A549 (cell line): ENCODE measurements at regions not wholly inside any gene's neighbourhood (a gene's known extent, or its start where the extent isn't known, plus 50 kb on each side); places are given as distances from the start of the nearest gene placed in this dataset.

Source experiments
- ATAC-seq, 2 experiments: fragments of 200-7000 bp in 1 of 2; fragments of >200 bp in 1 of 2; cut with Nextera tagmentation in 1 of 2; cut with Tn5 transposase in 1 of 2; 3 replicates each; pipeline versions ENCODE4 v1.8.0 to v1.9.1; 2018 to 2020; ENCODE audit warnings: mild to moderate bottlenecking in 1 of 2, moderate library complexity in 1 of 2
- CTCF ChIA-PET: fragments of 300-600 bp; sonication (Branson Sonifier 250); formaldehyde crosslinking; extraction: SDS; loops from one replicate; lab custom pipeline; 2021; ENCODE audit warnings: antibody characterized with exemption, inconsistent platforms; lab: Yijun Ruan, JAX
- POLR2A ChIA-PET: fragments of 350-600 bp; formaldehyde crosslinking; extraction: SDS; loops from one replicate; lab custom pipeline; 2021; ENCODE audit warnings: antibody characterized with exemption, inconsistent platforms; lab: Yijun Ruan, JAX
- DNase-seq, 2 experiments: peaks; one replicate each; pipeline versions ENCODE4 v3.0.0 to v3.0.0-alpha.2; 2011 to 2016; ENCODE audit warnings: low read depth in 1 of 2, low spot score in 1 of 2
- FAIRE-seq: peaks from 2 replicates; lab custom pipeline; 2011; peaks lifted over from hg19 to GRCh38; lab: Jason Lieb, UNC
- H3K27ac ChIP-seq, 2 experiments: fragments of >200 bp; sonication (Bioruptor Twin); formaldehyde crosslinking; 3 replicates each; pipeline ENCODE4 v1.5.1; 2016 to 2017
- H3K4me1 ChIP-seq: fragments of >200 bp; sonication (Bioruptor Twin); formaldehyde crosslinking; 3 replicates; pipeline ENCODE4 v1.6.1; 2016
- H3K4me2 ChIP-seq: fragments of >200 bp; sonication (Bioruptor Twin); formaldehyde crosslinking; 3 replicates; pipeline ENCODE4 v1.6.1; 2016
- H3K4me3 ChIP-seq: fragments of >200 bp; sonication (Bioruptor Twin); formaldehyde crosslinking; 3 replicates; pipeline ENCODE4 v1.5.1; 2016
- H3K9me3 ChIP-seq: fragments of >200 bp; sonication (Bioruptor Twin); formaldehyde crosslinking; 3 replicates; pipeline ENCODE4 v1.6.1; 2016
- CBX8 ChIP-seq: fragments of 200-600 bp; sonication (generic); IDR thresholded peaks from 2 replicates; pipeline ENCODE4 v1.6.1; 2016
- CHD2 ChIP-seq: fragments of 150-350 bp; IDR thresholded peaks from 2 replicates; pipeline ENCODE4 v1.6.1; 2014; ENCODE audit warnings: low read length; ENCODE audit not compliant: partially characterized antibody
- CTCF ChIP-seq: fragments of >200 bp; sonication (Bioruptor Twin); formaldehyde crosslinking; IDR thresholded peaks from 3 replicates; pipeline ENCODE4 v1.5.1; 2016
- EHF ChIP-seq: fragments of 250-450 bp; sonication (Bioruptor Pico); IDR thresholded peaks from 2 replicates; pipeline ENCODE4 v1.5.0; 2020; ENCODE audit warnings: mild to moderate bottlenecking
- EHMT2 ChIP-seq: fragments of 200-600 bp; sonication (generic); IDR thresholded peaks from 2 replicates; pipeline ENCODE4 v1.6.1; 2016; ENCODE audit warnings: antibody characterized with exemption, low read depth, mild to moderate bottlenecking, moderate library complexity
- FOSL2 ChIP-seq, 2 experiments: fragments of 450-650 bp in 1 of 2; fragments of >200 bp in 1 of 2; sonication (Bioruptor Twin) in 1 of 2; formaldehyde crosslinking; IDR thresholded peaks; 2 replicates each; pipeline versions ENCODE4 v1.5.0 to v1.6.1; 2016 to 2020; ENCODE audit warnings: mild to moderate bottlenecking in 1 of 2, moderate library complexity in 1 of 2
- FOXS1 ChIP-seq: fragments of 250-450 bp; sonication (Bioruptor Pico); IDR thresholded peaks from 2 replicates; pipeline ENCODE4 v1.5.0; 2020; ENCODE audit warnings: mild to moderate bottlenecking, moderate library complexity
- GATA3 ChIP-seq: IDR thresholded peaks from 2 replicates; pipeline ENCODE4 v1.6.1; 2012; ENCODE audit warnings: borderline replicate concordance
- HDAC2 ChIP-seq: fragments of 200-600 bp; sonication (generic); IDR thresholded peaks from 2 replicates; pipeline ENCODE4 v1.6.1; 2016
- HES2 ChIP-seq: fragments of >200 bp; sonication (Bioruptor Twin); formaldehyde crosslinking; IDR thresholded peaks from 2 replicates; pipeline ENCODE4 v1.6.1; 2016
- HOXB5 ChIP-seq: fragments of 250-450 bp; sonication (Bioruptor Pico); IDR thresholded peaks from 2 replicates; pipeline ENCODE4 v1.5.0; 2020; ENCODE audit warnings: mild to moderate bottlenecking, moderate library complexity
- MYC ChIP-seq: IDR thresholded peaks from 2 replicates; pipeline ENCODE4 v1.6.1; 2012; ENCODE audit warnings: mild to moderate bottlenecking, inconsistent platforms, low read length, improper control_type of control experiment, borderline replicate concordance
- NFE2L2 ChIP-seq: fragments of 150-350 bp; conservative IDR thresholded peaks from 2 replicates; pipeline ENCODE4 v1.6.1; 2014; ENCODE audit warnings: low read length
- PBX3 ChIP-seq: IDR thresholded peaks from 2 replicates; pipeline ENCODE4 v1.6.1; 2012
- PHF8 ChIP-seq: fragments of 200-600 bp; sonication (generic); IDR thresholded peaks from 2 replicates; pipeline ENCODE4 v1.6.1; 2016; ENCODE audit warnings: low read depth, mild to moderate bottlenecking, antibody characterized with exemption, moderate library complexity, borderline replicate concordance
- POLR2A ChIP-seq: IDR thresholded peaks from 2 replicates; pipeline ENCODE4 v1.6.1; 2012; ENCODE audit warnings: mild to moderate bottlenecking, low read length
- RAD21 ChIP-seq, 2 experiments: fragments of >200 bp in 1 of 2; sonication (Bioruptor Twin) in 1 of 2; formaldehyde crosslinking in 1 of 2; IDR thresholded peaks in 1 of 2; conservative IDR thresholded peaks in 1 of 2; 2 replicates in 1 of 2; 3 replicates in 1 of 2; pipeline ENCODE4 v1.6.1; 2012 to 2018; ENCODE audit warnings: inconsistent platforms in 1 of 2
- RARB ChIP-seq: fragments of 250-450 bp; sonication (Bioruptor Pico); IDR thresholded peaks from 2 replicates; pipeline ENCODE4 v1.8.0; 2021; ENCODE audit warnings: mild to moderate bottlenecking, moderate library complexity
- SREBF2 ChIP-seq: fragments of 450-650 bp; IDR thresholded peaks from 2 replicates; pipeline ENCODE4 v1.6.1; 2014; ENCODE audit warnings: mild to moderate bottlenecking, moderate library complexity
- TFCP2L1 ChIP-seq: fragments of 250-450 bp; sonication (Bioruptor Pico); IDR thresholded peaks from 2 replicates; pipeline ENCODE4 v1.5.0; 2021; ENCODE audit warnings: mild to moderate bottlenecking
- ZFP36 ChIP-seq: fragments of 450-650 bp; IDR thresholded peaks from 2 replicates; pipeline ENCODE4 v1.6.1; 2014; ENCODE audit warnings: borderline replicate concordance; ENCODE audit not compliant: partially characterized antibody
- ZNF302 ChIP-seq: fragments of 250-450 bp; sonication (Bioruptor Pico); IDR thresholded peaks from 2 replicates; pipeline ENCODE4 v1.9.0; 2021; ENCODE audit warnings: inconsistent platforms, mild to moderate bottlenecking, moderate library complexity
- WGBS: methylation state at CpG from one replicate; pipeline ENCODE4 v1.1.6; 2017; ENCODE audit errors: missing lambda C conversion rate; 5-methylcytosine and 5-hydroxymethylcytosine counted together
- TF ChIP-seq, protein P1 (sequence below): IDR thresholded peaks from 2 replicates; pipeline ENCODE4 v1.6.1; 2012; ENCODE audit warnings: low read depth, borderline replicate concordance
- TF ChIP-seq, protein P2 (sequence below): fragments of 150-350 bp; IDR thresholded peaks from 2 replicates; pipeline ENCODE4 v1.6.1; 2014; ENCODE audit warnings: low read depth, mild to moderate bottlenecking, low read length
- TF ChIP-seq, protein P3 (sequence below): fragments of >200 bp; sonication (Bioruptor Twin); formaldehyde crosslinking; IDR thresholded peaks from 3 replicates; pipeline ENCODE4 v1.6.1; 2016

DNA sequence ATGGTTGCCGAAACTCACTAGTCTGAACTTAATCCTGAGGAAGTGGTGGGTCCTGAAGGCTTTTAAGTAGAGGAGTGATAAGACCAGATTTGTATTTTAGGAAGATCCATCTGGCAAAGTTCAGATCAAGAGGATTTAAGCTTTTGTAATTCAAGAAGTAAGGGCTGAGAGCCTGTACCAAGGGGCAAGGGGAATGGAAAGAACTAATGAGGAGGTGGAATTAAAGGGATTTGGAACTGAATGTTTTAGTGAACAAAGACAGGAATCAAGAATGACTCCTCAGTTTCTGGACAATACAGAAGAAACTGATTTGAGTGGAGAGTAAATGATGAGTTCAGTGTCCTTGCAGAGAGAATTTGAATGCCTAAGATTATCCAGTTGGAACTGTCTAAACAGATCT lies 249.0 kb downstream of the C7orf25 start (continued):
- no peak for TF ChIP-seq PBX3
- TF ChIP-seq, protein P1, sequence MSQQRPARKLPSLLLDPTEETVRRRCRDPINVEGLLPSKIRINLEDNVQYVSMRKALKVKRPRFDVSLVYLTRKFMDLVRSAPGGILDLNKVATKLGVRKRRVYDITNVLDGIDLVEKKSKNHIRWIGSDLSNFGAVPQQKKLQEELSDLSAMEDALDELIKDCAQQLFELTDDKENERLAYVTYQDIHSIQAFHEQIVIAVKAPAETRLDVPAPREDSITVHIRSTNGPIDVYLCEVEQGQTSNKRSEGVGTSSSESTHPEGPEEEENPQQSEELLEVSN, result no peak
- no peak for TF ChIP-seq FOXS1 (CRISPR knock-in tag)
- TF ChIP-seq, protein P2, sequence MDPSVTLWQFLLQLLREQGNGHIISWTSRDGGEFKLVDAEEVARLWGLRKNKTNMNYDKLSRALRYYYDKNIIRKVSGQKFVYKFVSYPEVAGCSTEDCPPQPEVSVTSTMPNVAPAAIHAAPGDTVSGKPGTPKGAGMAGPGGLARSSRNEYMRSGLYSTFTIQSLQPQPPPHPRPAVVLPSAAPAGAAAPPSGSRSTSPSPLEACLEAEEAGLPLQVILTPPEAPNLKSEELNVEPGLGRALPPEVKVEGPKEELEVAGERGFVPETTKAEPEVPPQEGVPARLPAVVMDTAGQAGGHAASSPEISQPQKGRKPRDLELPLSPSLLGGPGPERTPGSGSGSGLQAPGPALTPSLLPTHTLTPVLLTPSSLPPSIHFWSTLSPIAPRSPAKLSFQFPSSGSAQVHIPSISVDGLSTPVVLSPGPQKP, result no peak
- no peak for TF ChIP-seq RARB (CRISPR knock-in tag)
- TF ChIP-seq NFE2L2, result no peak
- no peak for TF ChIP-seq HOXB5 (CRISPR knock-in tag)
- no peak for TF ChIP-seq FOSL2 (IDR thresholded peaks at IDR 0.05)
- TF ChIP-seq FOSL2 (CRISPR knock-in tag; IDR thresholded peaks at IDR 0.05), result no peak
- TF ChIP-seq PHF8, result no peak

DNA sequence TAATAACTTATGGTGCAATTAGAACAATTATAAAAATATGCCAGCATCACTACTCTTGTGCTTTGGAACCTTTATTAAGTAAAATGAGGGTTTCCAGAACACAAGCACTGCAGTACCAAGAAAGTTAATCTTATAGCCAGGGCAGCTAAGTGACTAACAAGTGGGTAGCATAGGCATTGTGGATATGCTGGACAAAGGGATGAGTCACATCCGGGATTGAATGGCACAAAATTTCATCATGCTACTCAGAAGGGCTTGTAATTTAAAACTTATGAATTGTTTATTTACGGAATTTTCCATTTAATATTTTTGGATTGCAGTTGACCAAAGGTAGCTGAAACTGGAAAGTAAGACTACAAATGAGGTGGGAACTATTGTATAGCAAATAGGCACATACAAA lies 250.6 kb downstream of the C7orf25 start:
- FAIRE-seq, result no peak
- CTCF ChIA-PET, result no interaction called here

DNA sequence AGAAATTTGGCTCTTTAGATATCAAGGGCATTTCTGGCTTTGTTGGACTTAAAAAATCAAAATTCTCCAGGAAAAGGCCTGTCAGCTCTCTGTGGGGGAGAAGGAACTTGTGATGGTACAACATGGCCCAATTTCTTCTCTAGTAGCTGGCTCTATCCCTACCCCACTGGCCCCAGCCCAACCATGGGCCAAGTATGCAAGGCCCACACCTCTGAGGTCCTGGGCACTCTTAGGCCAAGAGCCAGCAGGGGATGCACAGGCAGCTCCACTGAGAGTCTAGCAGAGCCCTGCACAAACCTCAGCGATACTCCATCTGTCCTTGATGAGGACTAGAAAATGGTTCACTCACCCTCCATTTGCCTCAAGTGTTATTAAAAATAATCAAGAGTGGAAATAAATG lies 261.2 kb downstream of the C7orf25 start:
- ChIA-PET CTCF (no interaction called here), POLR2A (no interaction called here)
- no peaks in the 10 kb centered on the region for H3K9me3 ChIP-seq
- no peak overlapping the region for H3K4me3 ChIP-seq
- ATAC-seq (no peak), FAIRE-seq (no peak), DNase-seq (no peak)
- TF ChIP-seq HES2, result no peak
- TF ChIP-seq RAD21 (conservative IDR thresholded peaks at IDR 0.05 in 1 of 2, IDR thresholded peaks at IDR 0.05 in 1 of 2), result no peak
- no peak for TF ChIP-seq CBX8
- TF ChIP-seq TFCP2L1 (CRISPR knock-in tag), result no peak
- TF ChIP-seq HDAC2, result no peak
- no peak for TF ChIP-seq HOXB5 (CRISPR knock-in tag)
- TF ChIP-seq ZNF302 (CRISPR knock-in tag), result no peak
- H3K27ac ChIP-seq, result no peak overlapping the region
- no peak overlapping the region for H3K4me2 ChIP-seq
- no peaks in the 10 kb centered on the region for H3K4me1 ChIP-seq
- 8% methylated on average over 1 of the region's 1 CpG for WGBS

More for the DNA sequence above, 250.6 kb downstream of the C7orf25 start:
- TF ChIP-seq FOSL2 (IDR thresholded peaks at IDR 0.05), result 0 out of 2 replicates have a peak, but pooled peaks have one; percentile 5
- TF ChIP-seq FOSL2 (CRISPR knock-in tag; IDR thresholded peaks at IDR 0.05), result no peak
- TF ChIP-seq EHF (CRISPR knock-in tag), result no peak
- Histone ChIP-seq H3K9me3 (no peaks in the 10 kb centered on the region; the same call in 2 of the 3 replicates), H3K4me1 (no peaks in the 10 kb centered on the region), H3K4me3 (no peak overlapping the region), H3K4me2 (no peak overlapping the region), H3K27ac (no peak overlapping the region)
- ATAC-seq (no peak), DNase-seq (peak in 1 of 2 experiments; percentile 21)
- 16% methylated on average over 2 of the region's 2 CpGs for WGBS
- POLR2A ChIA-PET, result interaction anchor here (0.6 kb wide), 1 partner anchor 506 kb away, joined by 3 read pairs; no protein-coding TSS in a partner anchor

GRCh38 chr7:42650171-42650570 lies 261.7 kb downstream of the C7orf25 start:
- ChIA-PET CTCF (no interaction called here), POLR2A (no interaction called here)
- Histone ChIP-seq H3K9me3 (no peaks in the 10 kb centered on the region), H3K4me2 (no peak overlapping the region), H3K4me3 (no peak overlapping the region), H3K4me1 (no peaks in the 10 kb centered on the region), H3K27ac (no peak overlapping the region)
- FAIRE-seq (no peak), DNase-seq (no peak), ATAC-seq (no peak)
- WGBS, result 12% methylated on average over 6 of the region's 6 CpGs
- no peak for TF ChIP-seq PBX3
- no peak for TF ChIP-seq CHD2
- no peak for TF ChIP-seq POLR2A
- no peak for TF ChIP-seq ZFP36
- TF ChIP-seq EHMT2, result no peak
- TF ChIP-seq MYC, result no peak
- TF ChIP-seq SREBF2, result no peak
- TF ChIP-seq CTCF, result no peak
- TF ChIP-seq, protein P3, sequence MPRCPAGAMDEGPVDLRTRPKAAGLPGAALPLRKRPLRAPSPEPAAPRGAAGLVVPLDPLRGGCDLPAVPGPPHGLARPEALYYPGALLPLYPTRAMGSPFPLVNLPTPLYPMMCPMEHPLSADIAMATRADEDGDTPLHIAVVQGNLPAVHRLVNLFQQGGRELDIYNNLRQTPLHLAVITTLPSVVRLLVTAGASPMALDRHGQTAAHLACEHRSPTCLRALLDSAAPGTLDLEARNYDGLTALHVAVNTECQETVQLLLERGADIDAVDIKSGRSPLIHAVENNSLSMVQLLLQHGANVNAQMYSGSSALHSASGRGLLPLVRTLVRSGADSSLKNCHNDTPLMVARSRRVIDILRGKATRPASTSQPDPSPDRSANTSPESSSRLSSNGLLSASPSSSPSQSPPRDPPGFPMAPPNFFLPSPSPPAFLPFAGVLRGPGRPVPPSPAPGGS, result no peak
- TF ChIP-seq EHF (CRISPR knock-in tag), result no peak
- no peak for TF ChIP-seq GATA3
